HepG2 (cell line): ENCODE measurements at regions not wholly inside any gene's neighbourhood (a gene's known extent, or its start where the extent isn't known, plus 50 kb on each side); places are given as distances from the start of the nearest gene placed in this dataset.

Experiments
- ATAC-seq: fragments of 200-7000 bp; cut with Tn5 transposase; 3 replicates; pipeline ENCODE4 v1.9.1; 2020; ENCODE audit warnings: mild to moderate bottlenecking, moderate library complexity
- BruUV-seq: library from RNA; stranded (reverse); fragments of 400-500 nt; replicated peaks from 2 replicates; lab custom pipeline; 2021; lab: Mats Ljungman, UMichigan
- CTCF ChIA-PET: fragments of 300-600 bp; formaldehyde crosslinking; extraction: SDS; loops from one replicate; lab custom pipeline; 2021; ENCODE audit warnings: low total read pairs, inconsistent platforms, low intra/inter-chr PET ratio; lab: Yijun Ruan, JAX
- POLR2A ChIA-PET: fragments of 350-600 bp; sonication (Branson Sonifier 250); formaldehyde crosslinking; loops from one replicate; lab custom pipeline; 2020; ENCODE audit warnings: antibody characterized with exemption, inconsistent platforms; lab: Yijun Ruan, JAX
- DNase-seq: peaks from one replicate; pipeline ENCODE4 v3.0.0-alpha.2; 2015; ENCODE audit warnings: low spot score
- FAIRE-seq: peaks from 3 replicates; lab custom pipeline; 2011; peaks lifted over from hg19 to GRCh38; lab: Jason Lieb, UNC
- H2AFZ ChIP-seq: one replicate; pipeline ENCODE4 v1.6.1; 2011; ENCODE audit warnings: low read length, inconsistent platforms
- H3K27ac ChIP-seq: fragments of 300-600 bp; 3 replicates; pipeline ENCODE4 v1.8.0; 2011; ENCODE audit warnings: mixed run types, mild to moderate bottlenecking, mixed read lengths, low read length, inconsistent platforms; ENCODE audit not compliant: insufficient read depth; ENCODE audit errors: extremely low read length
- H3K27me3 ChIP-seq, 2 experiments: fragments of 200-600 bp in 1 of 2; 2 replicates in 1 of 2; 3 replicates in 1 of 2; pipeline versions ENCODE4 v1.6.0 to v1.8.0; 2011; ENCODE audit warnings: low read length in 2 of 2, mild to moderate bottlenecking in 2 of 2, moderate library complexity in 2 of 2, inconsistent platforms in 1 of 2; ENCODE audit not compliant: insufficient read depth in 2 of 2, control insufficient read depth in 1 of 2
- H3K36me3 ChIP-seq, 2 experiments: fragments of 200-600 bp in 1 of 2; replicated peaks in 1 of 2; 2 replicates in 1 of 2; 3 replicates in 1 of 2; pipeline versions ENCODE4 v1.5.1 to v1.8.0; 2011; ENCODE audit warnings: low read length in 2 of 2, inconsistent platforms in 1 of 2; ENCODE audit not compliant: insufficient read depth in 2 of 2, control insufficient read depth in 1 of 2
- H3K4me1 ChIP-seq: 2 replicates; pipeline ENCODE4 v1.5.1; 2012; ENCODE audit warnings: low read length, inconsistent platforms; ENCODE audit not compliant: insufficient read depth
- H3K4me2 ChIP-seq: 2 replicates; pipeline ENCODE4 v1.6.0; 2011; ENCODE audit warnings: low read depth, low read length, inconsistent platforms
- H3K4me3 ChIP-seq, 3 experiments: fragments of 200-600 bp in 1 of 3; sonication (generic), shearing (Covaris generic) in 1 of 3; replicated peaks in 1 of 3; 2 replicates each; pipeline ENCODE4 v1.5.1; 2011 to 2016; ENCODE audit warnings: low read length in 3 of 3, inconsistent platforms in 2 of 3, low read depth in 2 of 3, mild to moderate bottlenecking in 2 of 3, control low read depth in 1 of 3, mixed read lengths in 1 of 3; ENCODE audit not compliant: insufficient read depth in 1 of 3
- H3K79me2 ChIP-seq: one replicate; pipeline ENCODE4 v1.6.1; 2011; ENCODE audit warnings: low read length, inconsistent platforms; ENCODE audit not compliant: insufficient read depth
- H3K9ac ChIP-seq: 2 replicates; pipeline ENCODE4 v1.6.0; 2011; ENCODE audit warnings: mild to moderate bottlenecking, low read depth, low read length, inconsistent platforms; ENCODE audit not compliant: insufficient read depth
- H3K9me3 ChIP-seq: 2 replicates; pipeline ENCODE4 v1.5.1; 2012; ENCODE audit warnings: mild to moderate bottlenecking, low read length
- H4K20me1 ChIP-seq: 2 replicates; pipeline ENCODE4 v1.6.0; 2011; ENCODE audit warnings: inconsistent platforms, mild to moderate bottlenecking, low read length, moderate library complexity; ENCODE audit not compliant: insufficient read depth
- CEBPZ ChIP-seq: IDR thresholded peaks from 2 replicates; pipeline ENCODE4 v1.6.1; 2012; ENCODE audit warnings: low read length, improper control_type of control experiment
- CHD2 ChIP-seq: IDR thresholded peaks from 2 replicates; pipeline ENCODE4 v1.6.1; 2011; ENCODE audit warnings: low read depth, low read length, improper control_type of control experiment
- ETV5 ChIP-seq: IDR thresholded peaks from 2 replicates; pipeline ENCODE4 v1.6.1; 2018; ENCODE audit warnings: missing biosample characterization, missing genetic modification reagents, inconsistent platforms, borderline replicate concordance
- HBP1 ChIP-seq: IDR thresholded peaks from 2 replicates; pipeline ENCODE4 v1.6.1; 2016; ENCODE audit warnings: low read depth, control low read depth
- KLF16 ChIP-seq, 2 experiments: sonication (generic) in 1 of 2; formaldehyde crosslinking in 1 of 2; IDR thresholded peaks; 2 replicates each; pipeline versions ENCODE4 v1.6.1 to v1.8.0; 2016 to 2023; ENCODE audit warnings: missing genetic modification reagents in 2 of 2, missing compliant biosample characterization in 1 of 2
- ONECUT2 ChIP-seq: sonication (generic); formaldehyde crosslinking; IDR thresholded peaks from 2 replicates; pipeline ENCODE4 v1.4.0; 2020; ENCODE audit warnings: missing genetic modification reagents
- PAF1 ChIP-seq: IDR thresholded peaks from 2 replicates; pipeline ENCODE4 v1.6.1; 2016; ENCODE audit warnings: missing genetic modification reagents, missing compliant biosample characterization
- ZNF496 ChIP-seq: sonication (generic); formaldehyde crosslinking; IDR thresholded peaks from 2 replicates; pipeline ENCODE4 v1.8.1; 2023; ENCODE audit warnings: mild to moderate bottlenecking, moderate library complexity, missing genetic modification reagents; ENCODE audit not compliant: insufficient replicate concordance
- ZNF597 ChIP-seq: sonication (generic); formaldehyde crosslinking; IDR thresholded peaks from 2 replicates; pipeline ENCODE4 v1.5.0; 2020; ENCODE audit warnings: missing genetic modification reagents
- ZNF607 ChIP-seq: sonication (generic); formaldehyde crosslinking; IDR thresholded peaks from 2 replicates; pipeline ENCODE4 v1.5.1; 2020; ENCODE audit warnings: missing genetic modification reagents, mild to moderate bottlenecking, borderline replicate concordance
- WGBS: methylation state at CpG from one replicate; pipeline ENCODE4 v1.1.6; 2017; ENCODE audit warnings: low lambda C conversion rate; 5-methylcytosine and 5-hydroxymethylcytosine counted together
- in situ Hi-C: cut with HindIII; loops from 2 replicates; pipeline ENCODE4 v1.10.0; 2017; ENCODE audit warnings: low pct_unique_long_range_greater_than_20kb; ENCODE audit not compliant: extremely low pct_ligation_motif_present
- intact Hi-C: fragments of 100-400 bp; cut with micrococcal nuclease; formaldehyde crosslinking; loops from one replicate; pipeline ENCODE4 v1.10.0; 2022; ENCODE audit not compliant: unreplicated experiment

- POLR2A ChIA-PET: no interaction called here
- Histone ChIP-seq H3K4me3 (no peak overlapping the region), H2AFZ (no peak overlapping the region), H3K4me2 (no peak overlapping the region), H3K27me3 (no peaks in the 10 kb centered on the region), H3K4me1 (no peaks in the 10 kb centered on the region), H4K20me1 (no peaks in the 10 kb centered on the region), H3K36me3 (no peaks in the 10 kb centered on the region), H3K9ac (no peak overlapping the region), H3K79me2 (no peaks in the 10 kb centered on the region), H3K27ac (no peak overlapping the region), H3K9me3 (no peaks in the 10 kb centered on the region)
- no peak for DNase-seq
- intact Hi-C loops (no loop called here), in situ Hi-C loops (no loop called here)
- no peak for FAIRE-seq
- TF ChIP-seq PAF1 (CRISPR knock-in tag) (no peak), ZNF597 (CRISPR knock-in tag) (no peak), HBP1 (CRISPR knock-in tag) (no peak), ETV5 (CRISPR knock-in tag) (no peak), CHD2 (no peak), ONECUT2 (no peak), ZNF496 (no peak), KLF16 (CRISPR knock-in tag; IDR thresholded peaks at IDR 0.05) (no peak), CEBPZ (no peak), ZNF607 (CRISPR knock-in tag) (no peak)
- no peak for ATAC-seq
- 3% methylated on average over 5 of the region's 5 CpGs for WGBS
- CTCF ChIA-PET: no interaction called here
- BruUV-seq: no TSS peak
Observed at GRCh38 chr5:104576677-104577076, 1014.1 kb upstream of the NUDT12 start.
